Mesenchymal stem cell (in vitro differentiated cells and primary cell): ENCODE measurements at regions not wholly inside any gene's neighbourhood (a gene's known extent, or its start where the extent isn't known, plus 50 kb on each side); places are given as distances from the start of the nearest gene placed in this dataset.

ENCODE experiments used
- DNase-seq: peaks from one replicate; pipeline ENCODE4 v3.0.0-alpha.2; 2013
- H2AFZ ChIP-seq: one replicate; pipeline ENCODE4 v1.6.1; 2013; ENCODE audit warnings: low read depth, mild to moderate bottlenecking, control low read depth, inconsistent platforms, low read length, moderate library complexity
- H2AK5ac ChIP-seq: 2 replicates; pipeline ENCODE4 v1.6.1; 2013; ENCODE audit warnings: low read length, moderate library complexity, mild to moderate bottlenecking, inconsistent platforms; ENCODE audit not compliant: severe bottlenecking
- H2BK120ac ChIP-seq: one replicate; pipeline ENCODE4 v1.6.1; 2013; ENCODE audit warnings: low read depth, mild to moderate bottlenecking, inconsistent platforms, low read length, moderate library complexity
- H2BK12ac ChIP-seq, 2 experiments: one replicate each; pipeline ENCODE4 v1.6.1; 2013; ENCODE audit warnings: inconsistent platforms in 2 of 2, low read length in 2 of 2, mild to moderate bottlenecking in 2 of 2, moderate library complexity in 2 of 2, control low read depth in 1 of 2
- H2BK15ac ChIP-seq: one replicate; pipeline ENCODE4 v1.6.1; 2013; ENCODE audit warnings: mild to moderate bottlenecking, low read depth, inconsistent platforms; ENCODE audit not compliant: poor library complexity, severe bottlenecking
- H2BK5ac ChIP-seq: 2 replicates; pipeline ENCODE4 v1.6.1; 2013; ENCODE audit warnings: low read depth, mild to moderate bottlenecking, low read length, control low read depth, inconsistent platforms; ENCODE audit not compliant: poor library complexity, severe bottlenecking
- H3K14ac ChIP-seq, 2 experiments: one replicate each; pipeline ENCODE4 v1.6.1; 2013; ENCODE audit warnings: inconsistent platforms in 2 of 2, low read length in 2 of 2, control low read depth in 1 of 2, mild to moderate bottlenecking in 1 of 2, moderate library complexity in 1 of 2
- H3K18ac ChIP-seq, 2 experiments: one replicate each; pipeline ENCODE4 v1.6.1; 2013; ENCODE audit warnings: inconsistent platforms in 2 of 2, low read length in 2 of 2, control low read depth in 1 of 2, low read depth in 1 of 2, mild to moderate bottlenecking in 1 of 2
- H3K23ac ChIP-seq, 2 experiments: one replicate each; pipeline ENCODE4 v1.6.1; 2013; ENCODE audit warnings: inconsistent platforms in 2 of 2, low read length in 2 of 2, mild to moderate bottlenecking in 2 of 2, moderate library complexity in 2 of 2, control low read depth in 1 of 2
- H3K27ac ChIP-seq: 2 replicates; pipeline ENCODE4 v1.5.1; 2013; ENCODE audit warnings: mild to moderate bottlenecking, moderate library complexity, low read length, control low read depth, inconsistent platforms; ENCODE audit not compliant: poor library complexity, severe bottlenecking
- H3K27me3 ChIP-seq, 2 experiments: 2 replicates each; pipeline versions ENCODE4 v1.6.1 to v1.7.0; 2013; ENCODE audit warnings: low read length in 2 of 2, mild to moderate bottlenecking in 2 of 2, moderate library complexity in 2 of 2, control low read depth in 1 of 2, inconsistent platforms in 1 of 2; ENCODE audit not compliant: control insufficient read depth in 1 of 2, insufficient read depth in 1 of 2
- H3K36me3 ChIP-seq, 2 experiments: 2 replicates each; pipeline versions ENCODE4 v1.6.1 to v1.7.0; 2013; ENCODE audit warnings: low read length in 2 of 2, control low read depth in 1 of 2, inconsistent platforms in 1 of 2, low read depth in 1 of 2, mild to moderate bottlenecking in 1 of 2; ENCODE audit not compliant: insufficient read depth in 2 of 2, control insufficient read depth in 1 of 2
- H3K4ac ChIP-seq, 2 experiments: one replicate each; pipeline ENCODE4 v1.6.1; 2013; ENCODE audit warnings: inconsistent platforms in 2 of 2, low read length in 2 of 2, mild to moderate bottlenecking in 2 of 2, moderate library complexity in 2 of 2, control low read depth in 1 of 2, low read depth in 1 of 2
- H3K4me1 ChIP-seq: 2 replicates; pipeline ENCODE4 v1.6.1; 2013; ENCODE audit warnings: low read depth, low read length, control low read depth; ENCODE audit not compliant: control insufficient read depth, insufficient read depth
- H3K4me2 ChIP-seq: 2 replicates; pipeline ENCODE4 v1.6.1; 2013; ENCODE audit warnings: low read length, mild to moderate bottlenecking, inconsistent platforms; ENCODE audit not compliant: poor library complexity, severe bottlenecking
- H3K4me3 ChIP-seq, 2 experiments: 2 replicates each; pipeline versions ENCODE4 v1.5.1 to v1.7.0; 2013; ENCODE audit warnings: low read length in 2 of 2, mild to moderate bottlenecking in 2 of 2, control low read depth in 1 of 2, low read depth in 1 of 2; ENCODE audit not compliant: insufficient read depth in 1 of 2
- H3K79me1 ChIP-seq: replicated peaks from 2 replicates; pipeline ENCODE4 v1.6.1; 2013; ENCODE audit warnings: mild to moderate bottlenecking, control low read depth, low read length, inconsistent platforms; ENCODE audit not compliant: poor library complexity, severe bottlenecking
- H3K9ac ChIP-seq: 2 replicates; pipeline ENCODE4 v1.7.0; 2013; ENCODE audit warnings: mild to moderate bottlenecking, low read length, moderate library complexity
- H3K9me3 ChIP-seq: 2 replicates; pipeline ENCODE4 v1.7.0; 2013; ENCODE audit warnings: mild to moderate bottlenecking, low read length; ENCODE audit not compliant: control insufficient read depth
- H4K8ac ChIP-seq: one replicate; pipeline ENCODE4 v1.6.1; 2013; ENCODE audit warnings: inconsistent platforms, mild to moderate bottlenecking, low read length, moderate library complexity
- H4K91ac ChIP-seq: one replicate; pipeline ENCODE4 v1.6.1; 2013; ENCODE audit warnings: mild to moderate bottlenecking, low read length, inconsistent platforms
- WGBS: methylation state at CpG from one replicate; pipeline ENCODE4 v1.1.7; 2013; ENCODE audit warnings: mixed read lengths; 5-methylcytosine and 5-hydroxymethylcytosine counted together

DNA sequence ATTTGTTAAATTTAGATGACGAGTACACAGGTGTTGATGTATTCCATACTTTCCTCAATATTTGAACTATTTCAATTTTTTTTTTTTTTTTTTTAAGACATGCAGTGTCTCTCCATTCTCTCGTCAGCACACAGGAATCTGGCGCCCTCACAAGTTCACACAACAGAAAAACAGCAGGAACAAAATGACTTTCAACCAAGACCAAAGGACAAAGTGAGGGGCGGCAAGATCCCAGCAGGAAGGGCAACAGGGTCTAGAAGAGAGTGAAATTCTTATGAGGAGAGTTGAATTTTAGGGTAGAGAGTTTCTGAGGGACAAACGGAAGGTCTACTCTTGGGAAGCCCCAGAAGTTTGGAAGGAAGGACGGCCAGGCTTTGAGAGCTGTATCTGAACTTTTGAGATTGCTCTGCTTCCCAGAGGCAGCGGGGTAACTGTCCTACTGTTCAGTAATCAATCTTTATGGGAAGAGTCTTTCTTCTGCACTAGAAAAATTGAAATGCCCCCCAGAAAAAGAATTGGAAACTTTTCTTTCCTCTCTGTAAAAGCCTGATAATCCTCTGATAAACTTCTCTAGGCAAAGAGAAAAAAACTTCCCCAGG lies 760.2 kb downstream of the RAB28 start:
- Histone ChIP-seq H2BK5ac (no peak overlapping the region), H3K4me2 (no peak overlapping the region), H4K91ac (no peak overlapping the region), H3K27me3 (no peaks in the 10 kb centered on the region), H2AFZ (no peak overlapping the region), H2BK120ac (no peak overlapping the region), H2AK5ac (no peak overlapping the region), H3K4me3 (no peak overlapping the region), H3K14ac (no peak overlapping the region), H4K8ac (no peak overlapping the region), H2BK12ac (no peak overlapping the region), H2BK15ac (no peak overlapping the region), H3K23ac (no peak overlapping the region), H3K18ac (no peak overlapping the region), H3K9me3 (no peaks in the 10 kb centered on the region), H3K4me1 (no peaks in the 10 kb centered on the region), H3K9ac (peak overlapping the region; percentile 53), H3K4ac (no peak overlapping the region), H3K36me3 (no peaks in the 10 kb centered on the region), H3K27ac (no peak overlapping the region), H3K79me1 (no peaks in the 10 kb centered on the region)
- peak; percentile 3 for DNase-seq
- 16% methylated on average over 6 of the region's 7 CpGs for WGBS

DNA sequence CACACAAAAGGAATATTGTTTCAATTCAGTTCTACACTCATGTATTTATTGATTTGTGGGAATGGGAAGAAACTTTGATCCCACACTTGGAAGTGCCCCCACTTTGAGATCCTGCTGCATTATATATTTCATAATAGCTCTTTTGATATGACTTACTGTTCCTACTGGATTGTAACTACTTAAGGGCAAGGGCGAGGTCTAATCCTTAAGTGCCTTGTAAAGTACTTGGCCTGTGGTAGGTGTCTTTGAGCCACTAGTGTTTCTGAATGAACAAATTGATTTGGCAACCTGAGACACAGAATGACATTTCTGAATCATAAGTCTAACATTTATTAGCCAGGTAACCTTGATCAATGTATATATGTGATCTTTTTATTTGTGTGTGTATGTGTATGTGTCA lies 767.2 kb downstream of the RAB28 start:
- Histone ChIP-seq H3K23ac (no peak overlapping the region), H2AFZ (no peak overlapping the region), H2BK12ac (no peak overlapping the region), H3K79me1 (no peaks in the 10 kb centered on the region), H3K4me2 (no peak overlapping the region), H2BK15ac (no peak overlapping the region), H3K18ac (no peak overlapping the region), H3K4me3 (no peak overlapping the region), H3K4me1 (no peaks in the 10 kb centered on the region), H3K9me3 (no peaks in the 10 kb centered on the region), H2BK5ac (no peak overlapping the region), H2AK5ac (no peak overlapping the region), H4K91ac (no peak overlapping the region), H3K4ac (no peak overlapping the region), H4K8ac (no peak overlapping the region), H3K27me3 (no peaks in the 10 kb centered on the region), H3K36me3 (no peaks in the 10 kb centered on the region), H3K9ac (no peak overlapping the region), H3K27ac (no peak overlapping the region), H3K14ac (no peak overlapping the region), H2BK120ac (no peak overlapping the region)
- 100% methylated on average over 1 of the region's 1 CpG for WGBS
- no peak for DNase-seq

DNA sequence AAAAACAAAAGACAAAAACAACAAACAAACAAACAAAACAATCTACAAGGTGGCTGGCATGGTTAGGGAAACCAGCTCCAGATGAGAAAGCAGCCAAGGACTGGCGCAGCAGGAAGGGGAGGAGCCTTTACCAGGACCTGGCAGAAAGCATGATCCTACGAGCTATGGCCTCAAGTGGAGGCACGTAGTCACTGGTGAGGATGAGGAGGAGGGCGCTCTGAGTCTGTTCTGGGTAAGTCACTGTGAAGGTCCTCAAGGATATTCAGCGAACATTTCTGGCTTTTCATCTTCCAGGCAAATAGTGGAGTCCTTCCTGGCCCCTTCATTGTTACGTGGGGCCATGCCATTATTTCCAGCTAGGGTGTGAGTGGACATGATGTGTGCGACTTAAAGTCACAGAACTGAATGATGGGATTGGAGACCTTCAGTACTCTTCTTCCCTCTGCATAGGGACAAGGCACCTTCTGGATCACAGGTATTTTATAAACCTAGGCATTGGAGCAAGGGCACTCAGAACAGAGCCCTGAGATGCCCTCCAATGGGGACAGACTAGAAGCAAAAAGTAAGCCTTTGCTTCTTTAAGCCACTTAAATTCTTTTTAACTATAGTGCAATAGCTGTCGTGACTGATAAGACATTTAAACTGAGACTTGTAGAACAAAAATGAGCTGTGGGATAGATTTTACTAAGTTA lies 771.3 kb downstream of the RAB28 start:
- H2AK5ac ChIP-seq = no peak overlapping the region
- H3K9me3 ChIP-seq = no peaks in the 10 kb centered on the region

DNA sequence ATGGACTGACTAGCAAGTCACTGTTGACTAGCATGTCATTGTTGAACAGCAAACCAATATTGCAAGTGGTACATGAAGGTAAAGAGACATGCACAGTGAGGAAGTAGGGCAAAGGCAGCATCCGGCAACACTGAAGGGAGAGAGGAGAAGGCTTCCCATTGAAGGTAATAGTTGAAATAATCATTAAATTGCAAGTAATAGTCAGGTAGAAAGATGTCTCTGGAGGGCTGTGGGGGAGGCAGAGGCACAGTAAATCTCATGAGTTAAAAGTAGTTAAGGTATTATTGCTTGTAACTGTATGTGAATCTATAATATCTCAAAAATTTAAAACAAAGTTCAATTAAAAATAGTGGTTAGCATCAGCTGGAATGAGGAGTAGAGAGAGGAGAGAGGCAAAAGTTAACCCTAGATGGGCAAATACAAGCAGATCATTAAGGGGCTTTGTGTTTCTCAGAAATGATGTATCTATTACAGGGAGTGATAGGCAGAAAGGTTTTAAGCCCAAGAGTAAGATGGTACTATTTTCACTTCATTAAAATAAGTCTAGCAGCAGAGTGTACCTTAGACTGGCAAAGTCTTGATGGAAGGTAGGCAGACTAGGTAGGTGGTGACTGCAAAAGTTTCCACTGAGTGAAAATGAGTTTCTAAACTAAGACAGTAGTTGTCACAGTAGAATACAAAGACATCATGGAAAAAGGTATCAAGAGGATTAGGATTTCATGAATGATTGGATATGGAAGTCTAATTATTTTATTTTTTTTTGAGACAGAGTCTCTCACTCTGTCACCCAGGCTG lies 776.6 kb downstream of the RAB28 start:
- WGBS = 92% methylated on average over 1 of the region's 1 CpG
- no peaks in the 10 kb centered on the region for H3K4me1 ChIP-seq

More for the DNA sequence above, 771.3 kb downstream of the RAB28 start:
- no peaks in the 10 kb centered on the region for H3K27me3 ChIP-seq
- 78% methylated on average over 7 of the region's 8 CpGs for WGBS
- H2BK5ac ChIP-seq = no peak overlapping the region
- no peak overlapping the region for H3K27ac ChIP-seq
- no peaks in the 10 kb centered on the region for H3K4me1 ChIP-seq
- H3K18ac ChIP-seq = no peak overlapping the region
- H3K79me1 ChIP-seq = no peaks in the 10 kb centered on the region
- no peak for DNase-seq
- no peak overlapping the region for H3K4me2 ChIP-seq
- H3K4ac ChIP-seq = no peak overlapping the region
- no peak overlapping the region for H3K23ac ChIP-seq
- no peak overlapping the region for H2BK120ac ChIP-seq
- H3K14ac ChIP-seq = no peak overlapping the region
- H2AFZ ChIP-seq = no peak overlapping the region
- no peak overlapping the region for H3K9ac ChIP-seq
- H4K8ac ChIP-seq = no peak overlapping the region
- H2BK12ac ChIP-seq = no peak overlapping the region
- H3K36me3 ChIP-seq = no peaks in the 10 kb centered on the region
- H3K4me3 ChIP-seq = no peak overlapping the region
- no peak overlapping the region for H4K91ac ChIP-seq
- H2BK15ac ChIP-seq = no peak overlapping the region

More for the DNA sequence above, 776.6 kb downstream of the RAB28 start:
- no peak overlapping the region for H2BK120ac ChIP-seq
- no peak overlapping the region for H4K8ac ChIP-seq
- H3K23ac ChIP-seq = no peak overlapping the region
- no peaks in the 10 kb centered on the region for H3K36me3 ChIP-seq
- no peak overlapping the region for H3K4me3 ChIP-seq
- H3K18ac ChIP-seq = no peak overlapping the region
- no peak overlapping the region for H2BK5ac ChIP-seq
- H3K27ac ChIP-seq = no peak overlapping the region
- no peak overlapping the region for H4K91ac ChIP-seq
- no peak overlapping the region for H2BK12ac ChIP-seq
- H2AFZ ChIP-seq = no peak overlapping the region
- H3K4ac ChIP-seq = no peak overlapping the region
- H3K27me3 ChIP-seq = no peaks in the 10 kb centered on the region
- no peak overlapping the region for H3K4me2 ChIP-seq
- no peak overlapping the region for H3K14ac ChIP-seq
- no peak overlapping the region for H2BK15ac ChIP-seq
- DNase-seq = no peak
- no peaks in the 10 kb centered on the region for H3K79me1 ChIP-seq
- H3K9ac ChIP-seq = no peak overlapping the region
- no peaks in the 10 kb centered on the region for H3K9me3 ChIP-seq
- no peak overlapping the region for H2AK5ac ChIP-seq
